ENCODE measurements at regions not wholly inside any gene's neighbourhood (a gene's known extent, or its start where the extent isn't known, plus 50 kb on each side); places are given as distances from the start of the nearest gene placed in this dataset.

DNA sequence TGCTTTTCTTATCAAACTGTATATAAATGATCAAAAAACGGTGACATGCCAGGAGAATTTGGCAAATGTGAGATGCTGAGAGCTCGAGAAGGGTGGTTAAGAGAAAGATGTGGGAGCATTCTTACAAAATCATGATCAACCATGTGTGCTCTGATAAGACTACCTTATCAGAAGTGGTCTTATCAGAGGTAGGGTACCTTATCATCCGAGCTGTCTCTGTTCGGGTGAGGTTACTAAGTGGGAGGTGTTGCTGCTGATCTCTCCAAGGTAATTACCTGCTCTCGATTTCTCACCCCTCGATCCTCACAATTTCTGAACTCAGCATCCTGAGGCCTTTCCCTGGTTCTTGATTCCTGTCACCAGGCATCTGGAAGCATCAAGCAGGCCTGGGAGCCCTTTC lies 813.0 kb upstream of the ID2 start:
- TF ChIP-seq TAF1 (IDR thresholded peaks at IDR 0.05; ENCODE audit: borderline replicate concordance, insufficient read depth, low read length) = no peak
- TF ChIP-seq SIN3A (IDR thresholded peaks at IDR 0.05; ENCODE audit: borderline replicate concordance, insufficient read depth, low read length) = no peak
- TF ChIP-seq, protein P1, sequence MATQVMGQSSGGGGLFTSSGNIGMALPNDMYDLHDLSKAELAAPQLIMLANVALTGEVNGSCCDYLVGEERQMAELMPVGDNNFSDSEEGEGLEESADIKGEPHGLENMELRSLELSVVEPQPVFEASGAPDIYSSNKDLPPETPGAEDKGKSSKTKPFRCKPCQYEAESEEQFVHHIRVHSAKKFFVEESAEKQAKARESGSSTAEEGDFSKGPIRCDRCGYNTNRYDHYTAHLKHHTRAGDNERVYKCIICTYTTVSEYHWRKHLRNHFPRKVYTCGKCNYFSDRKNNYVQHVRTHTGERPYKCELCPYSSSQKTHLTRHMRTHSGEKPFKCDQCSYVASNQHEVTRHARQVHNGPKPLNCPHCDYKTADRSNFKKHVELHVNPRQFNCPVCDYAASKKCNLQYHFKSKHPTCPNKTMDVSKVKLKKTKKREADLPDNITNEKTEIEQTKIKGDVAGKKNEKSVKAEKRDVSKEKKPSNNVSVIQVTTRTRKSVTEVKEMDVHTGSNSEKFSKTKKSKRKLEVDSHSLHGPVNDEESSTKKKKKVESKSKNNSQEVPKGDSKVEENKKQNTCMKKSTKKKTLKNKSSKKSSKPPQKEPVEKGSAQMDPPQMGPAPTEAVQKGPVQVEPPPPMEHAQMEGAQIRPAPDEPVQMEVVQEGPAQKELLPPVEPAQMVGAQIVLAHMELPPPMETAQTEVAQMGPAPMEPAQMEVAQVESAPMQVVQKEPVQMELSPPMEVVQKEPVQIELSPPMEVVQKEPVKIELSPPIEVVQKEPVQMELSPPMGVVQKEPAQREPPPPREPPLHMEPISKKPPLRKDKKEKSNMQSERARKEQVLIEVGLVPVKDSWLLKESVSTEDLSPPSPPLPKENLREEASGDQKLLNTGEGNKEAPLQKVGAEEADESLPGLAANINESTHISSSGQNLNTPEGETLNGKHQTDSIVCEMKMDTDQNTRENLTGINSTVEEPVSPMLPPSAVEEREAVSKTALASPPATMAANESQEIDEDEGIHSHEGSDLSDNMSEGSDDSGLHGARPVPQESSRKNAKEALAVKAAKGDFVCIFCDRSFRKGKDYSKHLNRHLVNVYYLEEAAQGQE (IDR thresholded peaks at IDR 0.05; ENCODE audit: insufficient read depth in 1 of 2, low read depth in 2 of 2, low read length in 2 of 2) = no peak
- TF ChIP-seq FOXP2 (optimal IDR thresholded peaks at IDR 0.05; ENCODE audit: borderline replicate concordance, extremely low read depth, extremely low read length, insufficient read depth) = no peak
- TF ChIP-seq POLR2AphosphoS5 (IDR thresholded peaks at IDR 0.05; ENCODE audit: low read depth, low read length) = no peak

- TF ChIP-seq TAF1 (IDR thresholded peaks at IDR 0.05; ENCODE audit: borderline replicate concordance, insufficient read depth, low read length) = no peak
- TF ChIP-seq POLR2AphosphoS5 (IDR thresholded peaks at IDR 0.05; ENCODE audit: low read depth, low read length) = no peak
- TF ChIP-seq SIN3A (IDR thresholded peaks at IDR 0.05; ENCODE audit: borderline replicate concordance, insufficient read depth, low read length) = no peak
- TF ChIP-seq, protein P1 (IDR thresholded peaks at IDR 0.05; ENCODE audit: insufficient read depth in 1 of 2, low read depth in 2 of 2, low read length in 2 of 2) = no peak
These were observed 802.9 kb upstream of the ID2 start for GRCh38 chr2:7878786-7879482.

DNA sequence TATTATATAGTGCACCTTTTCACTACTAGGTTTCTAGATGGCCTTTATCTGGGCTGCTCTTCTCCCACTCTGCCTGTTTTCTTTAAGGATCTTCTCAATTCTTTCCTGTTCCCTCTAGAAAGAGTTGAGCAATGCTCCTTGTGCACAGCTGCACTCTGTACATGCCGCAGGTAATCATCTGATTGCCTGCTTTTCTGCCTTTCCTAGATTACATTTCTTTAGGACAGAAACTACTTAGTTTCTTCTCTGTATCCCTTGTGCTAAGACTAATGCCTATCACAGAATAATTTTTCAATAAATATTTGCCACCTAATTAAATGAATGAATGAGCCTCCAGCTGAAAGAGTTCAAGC lies 802.4 kb upstream of the ID2 start:
- TF ChIP-seq TAF1 (IDR thresholded peaks at IDR 0.05; ENCODE audit: borderline replicate concordance, insufficient read depth, low read length) = no peak
- TF ChIP-seq SIN3A (IDR thresholded peaks at IDR 0.05; ENCODE audit: borderline replicate concordance, insufficient read depth, low read length) = no peak
- TF ChIP-seq, protein P1 (IDR thresholded peaks at IDR 0.05; ENCODE audit: insufficient read depth in 1 of 2, low read depth in 2 of 2, low read length in 2 of 2) = no peak
- TF ChIP-seq FOXP2 (optimal IDR thresholded peaks at IDR 0.05; ENCODE audit: borderline replicate concordance, extremely low read depth, extremely low read length, insufficient read depth) = no peak
- TF ChIP-seq POLR2AphosphoS5 (IDR thresholded peaks at IDR 0.05; ENCODE audit: low read depth, low read length) = no peak

DNA sequence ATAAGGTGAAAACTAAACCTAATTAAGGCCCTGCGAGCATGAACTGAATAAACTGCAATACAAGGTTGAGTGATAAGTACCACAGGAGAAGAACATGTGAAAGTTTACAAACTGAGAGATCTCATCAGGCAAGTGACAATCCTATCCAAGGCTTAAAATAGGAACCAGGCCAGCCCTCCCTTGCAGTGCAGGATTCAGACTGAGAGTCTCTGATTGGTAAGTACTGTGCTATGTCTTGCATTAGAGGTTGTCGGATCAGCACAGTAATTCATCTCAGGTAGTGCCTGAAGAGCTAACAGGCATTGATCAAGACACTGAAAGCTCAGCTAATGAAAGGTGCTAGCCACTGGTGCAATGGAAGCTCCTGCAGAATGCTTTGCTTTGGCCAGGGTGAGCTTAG lies 801.7 kb upstream of the ID2 start:
- TF ChIP-seq TAF1 (IDR thresholded peaks at IDR 0.05; ENCODE audit: borderline replicate concordance, insufficient read depth, low read length) (no peak), POLR2AphosphoS5 (IDR thresholded peaks at IDR 0.05; ENCODE audit: low read depth, low read length) (no peak), SIN3A (IDR thresholded peaks at IDR 0.05; ENCODE audit: borderline replicate concordance, insufficient read depth, low read length) (no peak), FOXP2 (optimal IDR thresholded peaks at IDR 0.05; ENCODE audit: borderline replicate concordance, extremely low read depth, extremely low read length, insufficient read depth) (no peak)
- TF ChIP-seq, protein P1 (IDR thresholded peaks at IDR 0.05; ENCODE audit: insufficient read depth in 1 of 2, low read depth in 2 of 2, low read length in 2 of 2) = no peak

DNA sequence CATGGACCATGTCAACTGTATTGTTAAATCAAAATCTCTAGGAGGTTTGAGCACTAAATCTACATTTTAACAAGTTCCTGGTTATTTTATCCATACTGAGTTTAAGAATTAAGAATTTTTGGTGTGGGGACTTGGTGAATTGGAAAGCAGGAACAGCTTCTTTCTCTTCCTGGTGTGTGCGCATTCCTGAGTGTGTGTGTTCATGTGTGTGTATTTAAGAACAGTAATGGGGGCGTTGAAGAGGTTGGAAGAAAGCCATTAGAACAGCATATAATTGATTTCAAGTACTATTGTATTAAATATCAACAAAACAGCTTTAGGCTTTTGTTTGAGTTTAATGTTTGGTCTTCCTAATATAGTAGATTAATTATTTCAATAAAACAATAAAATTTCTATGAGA lies 801.3 kb upstream of the ID2 start:
- TF ChIP-seq TAF1 (IDR thresholded peaks at IDR 0.05; ENCODE audit: borderline replicate concordance, insufficient read depth, low read length) (no peak), SIN3A (IDR thresholded peaks at IDR 0.05; ENCODE audit: borderline replicate concordance, insufficient read depth, low read length) (no peak), FOXP2 (optimal IDR thresholded peaks at IDR 0.05; ENCODE audit: borderline replicate concordance, extremely low read depth, extremely low read length, insufficient read depth) (no peak), POLR2AphosphoS5 (IDR thresholded peaks at IDR 0.05; ENCODE audit: low read depth, low read length) (no peak)
- TF ChIP-seq, protein P1 (IDR thresholded peaks at IDR 0.05; ENCODE audit: insufficient read depth in 1 of 2, low read depth in 2 of 2, low read length in 2 of 2) = no peak
